CD4-positive, alpha-beta T cell treated with Interferon alpha-2 for 1 hour (primary cell): ENCODE measurements at regions not wholly inside any gene's neighbourhood (a gene's known extent, or its start where the extent isn't known, plus 50 kb on each side); places are given as distances from the start of the nearest gene placed in this dataset.
"Not testable (repeated sequence)": the region's sequence is repeated elsewhere in the genome, so short reads cannot be mapped to it uniquely, and the experiment has no call there.

ENCODE experiments used
- DNase-seq, 2 donors: peaks; one replicate each; pipeline ENCODE4 v3.0.0-alpha.2; 2020 to 2022

- DNase-seq, result no peak
Observed at GRCh38 chr10:17538941-17539340, 78.2 kb downstream of the HACD1 start.

- DNase-seq, result no peak
Observed at GRCh38 chr10:17537281-17537680, 79.9 kb downstream of the HACD1 start.

GRCh38 chr10:17536221-17536620, 81.0 kb downstream of the HACD1 start:
- no peak for DNase-seq

GRCh38 chr10:17533731-17534130, 79.3 kb upstream of the ST8SIA6 start:
- DNase-seq, result no peak

- DNase-seq, result no peak
Observed at GRCh38 chr10:17528306-17528862, 74.0 kb upstream of the ST8SIA6 start.

GRCh38 chr10:17527514-17528146, 73.2 kb upstream of the ST8SIA6 start:
- DNase-seq, result no peak

GRCh38 chr10:17526571-17526970, 72.2 kb upstream of the ST8SIA6 start:
- not testable (repeated sequence) for DNase-seq

GRCh38 chr10:17523917-17524316, 69.5 kb upstream of the ST8SIA6 start:
- no peak for DNase-seq

GRCh38 chr10:17523246-17523753, 68.9 kb upstream of the ST8SIA6 start:
- DNase-seq, result no peak

- DNase-seq, result not testable (repeated sequence)
Observed at GRCh38 chr10:17522269-17522668, 67.9 kb upstream of the ST8SIA6 start.

- no peak for DNase-seq
Observed at GRCh38 chr10:17519457-17519856, 65.1 kb upstream of the ST8SIA6 start.

GRCh38 chr10:17518338-17518737, 63.9 kb upstream of the ST8SIA6 start:
- no peak for DNase-seq

GRCh38 chr10:17516376-17516775, 62.0 kb upstream of the ST8SIA6 start:
- DNase-seq, result no peak

- DNase-seq, result no peak
Observed at GRCh38 chr10:17512341-17513001, 58.1 kb upstream of the ST8SIA6 start.

- DNase-seq, result peak; percentile 12 to 42
Observed at GRCh38 chr10:17510242-17510908, 56.0 kb upstream of the ST8SIA6 start.

- no peak for DNase-seq
Observed at GRCh38 chr10:17507538-17507937, 53.1 kb upstream of the ST8SIA6 start.

- DNase-seq, result peak in 1 of 2 donors; percentile 49
Observed at GRCh38 chr10:17506856-17507471, 52.6 kb upstream of the ST8SIA6 start.

GRCh38 chr10:17506390-17506789, 52.0 kb upstream of the ST8SIA6 start:
- DNase-seq, result peak in 1 of 2 donors; percentile 50

- DNase-seq, result no peak
Observed at GRCh38 chr10:17504547-17505245, 50.3 kb upstream of the ST8SIA6 start.
